ENCODE measurements at regions not wholly inside any gene's neighbourhood (a gene's known extent, or its start where the extent isn't known, plus 50 kb on each side); places are given as distances from the start of the nearest gene placed in this dataset.

- DNase-seq, result no peak
Measured at GRCh38 chr7:33729726-33730125, 175.6 kb upstream of the BMPER start.

DNA sequence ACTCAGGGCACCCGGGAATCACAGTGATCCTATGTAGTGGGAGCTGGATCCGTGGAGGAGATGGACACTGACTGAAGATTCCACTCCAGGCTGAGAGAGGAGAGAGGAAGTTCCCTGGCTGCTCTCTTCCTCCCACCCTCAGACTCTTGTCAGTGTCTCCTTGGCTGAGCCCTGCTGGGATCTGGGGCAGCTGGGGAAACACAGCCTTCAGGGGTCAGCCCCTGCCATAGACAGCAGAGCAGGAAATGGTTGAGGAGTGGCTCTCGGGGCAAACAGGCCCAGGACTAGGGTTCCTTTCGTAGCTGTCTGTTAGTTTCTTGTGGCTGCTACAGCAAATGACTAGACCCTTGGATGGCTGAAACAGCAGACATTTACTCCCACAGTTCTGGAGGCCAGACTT lies 174.4 kb upstream of the BMPER start:
- no peak for DNase-seq

GRCh38 chr7:33731912-33732311 lies 173.4 kb upstream of the BMPER start:
- no peak for DNase-seq

DNA sequence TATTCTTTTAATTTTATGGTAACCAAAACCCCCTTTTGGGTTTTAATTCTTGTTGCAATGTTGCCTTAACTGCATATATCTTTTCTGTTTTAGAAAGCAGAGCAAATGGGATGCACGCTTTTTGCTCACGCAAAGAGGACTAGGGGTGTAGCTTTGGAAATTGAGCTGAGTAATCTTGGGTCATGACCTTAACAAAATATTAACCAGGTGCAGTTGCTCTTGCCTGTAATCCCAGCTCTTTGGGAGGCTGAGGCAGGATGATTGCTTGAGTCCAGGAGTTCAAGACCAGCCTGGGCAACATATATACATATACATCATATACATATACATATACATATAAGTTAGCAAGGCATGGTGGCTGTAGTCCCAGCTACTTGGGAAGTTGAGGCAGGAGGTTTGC lies 172.9 kb upstream of the BMPER start:
- DNase-seq, result no peak

DNA sequence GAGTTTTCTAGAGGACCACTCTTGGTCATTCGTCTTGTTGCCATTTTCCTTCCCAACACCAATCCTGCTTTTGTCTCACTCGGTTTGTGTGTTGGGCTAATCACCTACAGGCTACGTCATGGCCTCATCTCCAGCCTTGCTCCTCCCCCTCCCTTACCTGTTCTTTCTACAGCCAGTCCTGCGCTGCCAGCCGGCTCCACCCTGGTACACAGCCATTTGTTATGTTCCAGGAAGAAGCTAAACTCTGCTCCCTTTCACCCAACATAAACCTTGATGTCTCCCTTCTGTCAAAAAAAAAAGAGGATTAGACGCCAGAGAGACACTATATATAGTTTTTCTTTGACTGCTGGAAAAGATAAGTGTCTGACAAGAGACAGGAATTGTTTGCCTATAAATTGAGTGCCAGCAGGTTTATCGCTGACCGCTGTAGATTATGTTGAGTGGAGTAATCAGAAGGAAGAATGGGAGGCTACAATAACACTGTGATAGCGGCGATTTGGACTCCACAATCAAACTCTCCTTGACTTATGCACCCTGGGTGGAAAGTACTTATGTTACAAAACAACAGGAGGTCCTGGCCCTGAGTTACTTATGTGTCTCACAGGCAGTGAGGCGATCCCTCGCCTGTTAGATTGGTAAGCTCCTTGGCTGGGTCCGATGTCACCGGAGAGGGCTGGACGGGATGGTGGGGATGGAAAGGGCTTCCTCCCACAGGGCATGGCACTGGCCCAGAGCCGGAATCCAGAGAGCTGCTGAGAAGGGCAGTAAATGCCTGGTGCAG lies 171.3 kb upstream of the BMPER start:
- DNase-seq, result no peak

DNA sequence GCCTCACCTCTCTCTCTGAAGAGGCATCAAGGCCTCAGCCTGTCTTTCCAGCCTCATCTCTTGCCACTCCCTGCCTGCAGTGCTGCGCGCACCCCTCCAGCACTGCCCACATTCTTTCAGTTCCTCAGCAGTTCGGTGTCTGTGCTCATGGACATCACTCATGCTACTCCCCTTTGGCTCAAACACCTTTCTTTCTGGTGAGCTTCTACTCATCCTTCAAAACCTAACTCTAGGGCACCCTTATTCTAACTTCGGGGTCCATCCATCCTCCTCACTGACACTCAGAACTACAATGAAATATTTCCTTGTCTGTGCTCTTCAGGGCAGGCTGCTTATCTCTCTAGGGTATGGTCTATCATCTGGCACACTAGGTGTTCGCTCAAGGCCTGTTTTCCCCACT lies 169.9 kb upstream of the BMPER start:
- DNase-seq, result no peak

- no peak for DNase-seq
Measured at GRCh38 chr7:33736521-33737221, 168.7 kb upstream of the BMPER start.

- DNase-seq, result no peak
Measured at GRCh38 chr7:33738260-33738935, 166.9 kb upstream of the BMPER start.

DNA sequence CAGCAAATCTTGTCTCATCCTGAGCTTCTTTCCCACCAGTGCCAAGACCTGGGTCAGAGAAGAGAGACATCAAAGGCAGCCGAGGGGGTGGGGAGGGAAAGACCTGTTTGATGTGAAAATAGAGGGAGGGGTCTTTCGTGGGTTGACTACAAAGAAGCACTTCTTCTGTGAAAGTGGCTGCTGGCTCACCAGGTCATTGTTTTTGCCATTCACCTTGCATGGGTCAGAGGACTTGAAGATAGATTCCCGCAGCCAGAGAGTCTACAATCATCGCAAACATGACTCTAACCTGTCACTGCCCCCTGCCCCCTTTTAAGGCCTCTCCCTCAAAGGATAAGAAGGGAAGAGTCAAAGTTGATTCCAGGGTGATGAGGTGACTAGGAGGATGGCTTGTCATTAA lies 166.1 kb upstream of the BMPER start:
- DNase-seq, result no peak

- no peak for DNase-seq
Measured at GRCh38 chr7:33742521-33742920, 162.8 kb upstream of the BMPER start.

DNA sequence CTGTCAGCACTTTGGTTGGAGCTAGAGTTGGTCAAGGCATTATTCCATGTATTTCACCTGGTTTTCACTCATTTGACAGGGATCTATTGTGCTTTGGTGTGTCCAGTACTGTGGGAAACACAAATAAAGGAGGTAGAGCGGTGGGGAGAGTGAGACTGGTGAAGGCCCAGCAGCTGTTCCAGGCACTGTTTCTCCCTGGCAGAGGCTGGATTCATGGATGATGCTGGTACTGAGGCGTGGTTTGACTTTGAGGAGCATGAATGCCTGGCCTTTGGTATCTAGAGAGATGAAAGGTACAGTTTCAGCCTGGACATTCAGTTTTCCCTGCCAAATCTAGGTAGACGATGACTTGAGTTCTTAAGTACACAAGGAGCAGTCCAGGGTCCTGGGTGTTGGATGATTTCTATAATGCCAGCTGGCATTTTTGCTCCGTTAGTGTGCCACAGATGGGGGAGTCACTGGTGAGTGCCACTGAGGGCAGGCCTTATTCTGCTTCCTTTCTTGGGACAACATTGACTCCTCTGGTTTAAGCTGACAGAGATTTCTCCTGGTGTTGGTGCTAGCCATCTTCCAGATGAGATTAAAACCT lies 162.2 kb upstream of the BMPER start:
- no peak for DNase-seq

DNA sequence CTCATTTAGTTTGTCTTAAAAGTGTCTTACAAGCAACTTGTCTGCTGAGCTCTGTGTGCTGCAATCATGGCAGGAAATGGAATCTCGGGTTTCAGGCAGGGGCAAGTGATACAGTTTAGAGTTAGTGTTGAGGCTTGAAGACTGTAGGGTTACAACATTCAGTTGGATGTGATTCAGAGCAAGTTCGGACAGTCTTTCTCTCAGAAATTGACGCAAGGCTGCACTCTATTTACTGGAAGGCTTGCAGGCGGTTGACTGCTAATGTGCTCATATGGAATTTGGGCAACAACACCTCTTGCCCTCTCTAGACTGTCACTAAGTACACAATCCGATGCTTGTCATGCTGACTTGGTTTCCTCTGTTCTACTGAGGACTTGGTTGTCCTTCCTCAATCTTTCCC lies 161.7 kb upstream of the BMPER start:
- DNase-seq, result no peak

DNA sequence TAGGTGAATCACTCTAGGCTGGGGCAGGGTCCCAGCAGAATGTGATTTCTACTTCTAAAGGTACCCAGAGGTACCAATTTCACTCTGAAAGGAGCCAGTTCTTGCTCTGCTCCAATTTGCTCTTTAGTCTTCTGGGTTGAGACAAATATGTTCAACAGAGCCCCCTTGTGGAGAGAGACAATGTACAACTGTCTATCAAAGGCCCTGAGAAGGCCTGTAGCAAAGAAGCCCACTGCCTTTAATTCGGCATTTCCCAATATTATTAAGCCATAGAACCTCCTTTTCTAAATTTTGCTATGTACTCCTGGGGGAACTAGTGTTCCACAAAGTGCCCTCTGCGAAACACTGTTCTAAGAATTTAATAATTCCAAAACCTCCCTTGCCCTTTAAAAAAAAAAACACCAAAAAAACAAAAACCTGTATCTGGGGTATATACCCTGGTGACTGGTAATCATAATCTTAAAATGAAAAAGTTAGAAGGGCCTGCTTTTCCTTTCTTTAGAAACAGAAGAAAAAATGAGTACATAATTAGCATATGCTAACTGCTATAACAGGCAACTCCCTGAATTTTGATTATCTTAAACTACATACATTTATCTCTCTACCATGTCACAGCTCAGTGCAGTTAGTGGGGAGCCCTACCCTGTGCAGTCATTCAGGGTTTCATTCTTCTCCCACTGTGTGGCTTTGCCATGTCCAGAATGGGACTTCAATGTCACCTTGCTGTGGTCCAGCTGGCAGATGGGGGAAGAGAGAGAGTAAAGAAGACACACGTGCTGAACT lies 160.9 kb upstream of the BMPER start:
- DNase-seq, result no peak

DNA sequence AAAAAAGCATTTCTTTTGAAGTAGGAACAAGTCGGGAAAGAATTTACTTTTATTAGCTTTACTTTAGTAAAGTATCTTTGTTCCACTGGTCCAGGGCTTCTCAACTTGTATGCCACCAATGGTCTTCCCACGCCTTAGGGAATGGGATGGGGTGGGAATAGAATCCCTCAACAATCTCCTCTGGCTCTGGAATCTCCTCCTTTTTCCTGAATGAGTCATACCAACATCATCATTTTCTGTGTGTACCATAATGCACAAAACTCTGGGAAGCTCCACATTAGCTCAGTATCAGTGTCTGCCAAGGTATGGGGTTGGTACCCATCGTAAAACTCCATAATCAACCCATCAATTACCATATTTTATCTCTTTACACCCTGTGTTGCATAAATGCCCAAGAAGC lies 159.4 kb upstream of the BMPER start:
- DNase-seq, result no peak

DNA sequence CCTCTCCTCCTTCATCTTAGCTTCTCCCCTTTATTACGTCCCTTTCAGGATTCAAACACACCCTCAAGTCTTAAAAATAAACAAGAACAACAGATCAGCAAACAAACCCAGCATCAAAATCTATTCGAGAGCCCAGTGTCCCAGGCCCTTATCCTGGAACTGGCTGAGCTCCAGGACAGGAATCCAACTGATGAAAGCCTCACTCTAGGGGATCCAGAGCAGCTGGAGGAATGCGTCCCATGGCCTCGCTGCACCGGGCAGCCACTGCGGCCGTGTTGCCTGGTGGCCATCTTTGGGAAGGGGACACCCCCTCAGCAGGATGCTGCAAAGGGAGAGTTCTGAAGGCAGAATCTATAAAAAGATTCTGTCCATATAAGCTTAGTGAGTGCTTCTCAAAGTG lies 156.5 kb upstream of the BMPER start:
- DNase-seq, result no peak

DNA sequence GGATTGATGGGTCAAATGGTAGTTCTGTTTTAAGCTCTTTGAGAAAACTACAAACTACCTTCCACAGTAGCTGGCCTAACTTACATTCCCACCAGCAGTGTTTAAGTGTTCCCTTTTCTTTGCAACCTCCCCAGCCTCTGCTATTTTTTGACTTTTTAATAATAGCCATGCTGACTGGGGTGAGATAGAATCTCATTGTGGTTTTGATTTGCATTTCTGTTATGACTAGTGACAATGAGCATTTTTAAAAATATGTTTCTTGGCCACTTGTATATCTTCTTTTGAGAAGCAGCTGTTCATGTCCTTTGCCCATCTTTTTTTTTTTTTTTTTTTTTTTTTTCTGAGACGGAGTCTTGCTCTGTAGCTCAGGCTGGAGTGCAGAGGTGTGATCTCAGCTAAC lies 155.2 kb upstream of the BMPER start:
- no peak for DNase-seq

- DNase-seq, result no peak
Measured at GRCh38 chr7:33751443-33751842, 153.9 kb upstream of the BMPER start.

- DNase-seq, result no peak
Measured at GRCh38 chr7:33753881-33754525, 151.3 kb upstream of the BMPER start.

DNA sequence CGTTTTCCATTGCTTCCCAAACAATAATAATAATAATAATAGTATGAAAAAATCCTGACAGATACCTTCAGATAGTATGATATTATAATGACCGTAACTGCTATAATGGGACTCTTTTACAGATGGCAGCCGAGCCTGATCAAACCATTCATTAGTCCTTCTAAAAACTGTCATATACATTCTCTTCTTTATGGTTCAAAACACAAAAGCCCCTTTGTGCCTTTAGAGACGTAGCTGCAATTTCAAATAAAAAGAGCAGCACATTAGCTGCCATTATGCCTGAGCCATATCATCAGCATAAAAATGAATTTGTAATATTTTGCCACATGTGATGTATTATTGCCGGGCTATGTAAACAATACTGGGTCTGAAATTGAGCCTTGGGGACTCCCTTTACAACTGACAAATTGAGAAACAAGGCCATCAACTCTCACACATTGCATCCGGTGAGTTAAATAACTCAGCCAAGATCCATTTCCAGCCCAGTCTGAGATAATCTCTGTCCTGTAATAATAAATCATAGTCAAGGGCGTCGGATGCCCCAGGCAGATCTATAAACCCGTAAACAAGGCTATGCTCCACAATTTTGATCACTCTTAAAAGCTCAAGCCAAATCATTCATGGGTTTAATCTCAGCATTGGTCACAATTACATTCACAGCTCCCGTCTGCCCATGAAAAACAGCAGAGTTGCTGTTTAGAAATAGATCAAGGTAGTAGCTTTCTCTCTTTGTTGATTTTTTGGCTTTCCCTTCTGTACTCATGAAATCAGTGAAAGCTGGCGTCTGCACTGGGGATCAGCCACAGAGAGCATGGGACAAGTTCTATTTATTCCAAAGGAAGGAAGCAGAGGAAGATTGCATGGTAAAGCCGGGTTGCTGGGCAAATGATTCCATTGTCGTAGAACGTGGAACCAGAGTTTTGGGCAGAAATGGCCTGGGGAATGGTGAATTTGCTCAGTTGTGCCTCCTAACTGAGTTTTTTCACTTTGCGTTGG lies 150.1 kb upstream of the BMPER start:
- no peak for DNase-seq

DNA sequence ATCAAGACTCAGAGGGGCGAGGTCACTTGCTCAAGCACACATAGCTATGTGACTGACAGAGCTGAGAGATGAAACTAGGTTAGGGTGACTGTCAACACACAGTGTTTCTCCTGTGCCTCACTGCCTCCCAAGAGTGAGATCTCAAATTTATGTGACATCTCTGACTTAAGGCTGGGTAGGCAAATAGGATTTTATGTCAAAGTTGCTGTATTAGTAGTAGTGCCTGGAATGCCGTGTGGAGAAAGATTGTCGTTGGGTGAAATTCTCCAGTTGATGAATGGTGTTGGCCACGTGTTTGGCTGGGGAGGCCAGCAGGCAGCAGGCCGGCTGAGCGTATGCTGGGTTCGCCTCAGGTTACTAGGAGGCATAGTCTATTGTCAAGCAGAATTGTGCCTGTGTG lies 148.3 kb upstream of the BMPER start:
- no peak for DNase-seq

GRCh38 chr7:33757563-33758165 lies 147.7 kb upstream of the BMPER start:
- peak; percentile 42 for DNase-seq
